Sigmoid colon (tissue), 6 donors: ENCODE measurements at regions not wholly inside any gene's neighbourhood (a gene's known extent, or its start where the extent isn't known, plus 50 kb on each side); places are given as distances from the start of the nearest gene placed in this dataset.

ENCODE experiments used
- DNase-seq: peaks from one replicate; pipeline ENCODE4 v3.0.0-alpha.2; 2019
- H3K27ac ChIP-seq, 4 donors: fragments of 200-600 bp; sonication (generic); one replicate each; pipeline ENCODE4 v1.5.1; 2016 to 2019; ENCODE audit warnings: mild to moderate bottlenecking in 1 of 4
- H3K27me3 ChIP-seq, 3 donors: fragments of 200-600 bp; sonication (generic); one replicate each; pipeline ENCODE4 v1.5.1; 2019; ENCODE audit warnings: mild to moderate bottlenecking in 1 of 3
- H3K36me3 ChIP-seq, 4 donors: fragments of 200-600 bp; sonication (generic); one replicate each; pipeline ENCODE4 v1.5.1; 2016 to 2019
- H3K4me1 ChIP-seq, 4 donors: fragments of 200-600 bp; sonication (generic); one replicate each; pipeline ENCODE4 v1.5.1; 2017 to 2019
- H3K4me3 ChIP-seq, 4 donors: fragments of 200-600 bp; sonication (generic); one replicate each; pipeline ENCODE4 v1.5.1; 2017 to 2019; ENCODE audit warnings: mild to moderate bottlenecking in 2 of 4, moderate library complexity in 1 of 4
- H3K9me3 ChIP-seq, 4 donors: fragments of 200-600 bp in 3 of 4; sonication (generic) in 3 of 4; one replicate each; pipeline versions ENCODE4 v1.5.1 to v1.6.1; 2013 to 2019
- CTCF ChIP-seq, 4 experiments: fragments of 450-650 bp in 3 of 4; fragments of 200-600 bp in 1 of 4; IDR thresholded peaks; one replicate each; pipeline ENCODE4 v1.5.1; 2016 to 2019; ENCODE audit warnings: antibody characterized with exemption in 4 of 4, mild to moderate bottlenecking in 3 of 4, moderate library complexity in 2 of 4
- EP300 ChIP-seq, 4 donors: sonication (generic); formaldehyde crosslinking; IDR thresholded peaks; one replicate each; pipeline ENCODE4 v1.6.1; 2017; ENCODE audit warnings: antibody characterized with exemption in 4 of 4
- POLR2A ChIP-seq, 2 donors: fragments of 450-650 bp; IDR thresholded peaks; one replicate each; pipeline ENCODE4 v1.6.1; 2016; ENCODE audit warnings: antibody characterized with exemption in 2 of 2, mild to moderate bottlenecking in 2 of 2, moderate library complexity in 2 of 2
- POLR2AphosphoS5 ChIP-seq, 4 donors: sonication (generic); formaldehyde crosslinking; IDR thresholded peaks; one replicate each; pipeline ENCODE4 v1.6.1; 2017; ENCODE audit warnings: antibody characterized with exemption in 4 of 4
- WGBS, 2 donors: extraction: QIAGEN DNeasy Blood & Tissue Kit; methylation state at CpG; one replicate each; pipeline ENCODE4 v1.1.7; 2013; 5-methylcytosine and 5-hydroxymethylcytosine counted together
- intact Hi-C: fragments of 100-400 bp; cut with DNase I; formaldehyde crosslinking; loops from one replicate; pipeline ENCODE4 v1.15.1; 2023
- donor health status: healthy with polysubstance abuse.
- donor health status: healthy.

- H3K9me3 ChIP-seq, result no peaks in the 10 kb centered on the region
- no peaks in the 10 kb centered on the region for H3K36me3 ChIP-seq
- intact Hi-C loops, result no loop called here
- TF ChIP-seq POLR2AphosphoS5 (IDR thresholded peaks at IDR 0.05) (no peak), POLR2A (IDR thresholded peaks at IDR 0.05) (no peak), EP300 (IDR thresholded peaks at IDR 0.05) (no peak), CTCF (IDR thresholded peaks at IDR 0.05) (no peak)
- DNase-seq, result no peak
- H3K27ac ChIP-seq, result no peak overlapping the region
- H3K27me3 ChIP-seq, result no peaks in the 10 kb centered on the region
- H3K4me3 ChIP-seq, result no peak overlapping the region
- 33 to 55% methylated on average over 4 of the region's 4 CpGs for WGBS, 2 donors
- no peaks in the 10 kb centered on the region for H3K4me1 ChIP-seq
Measured at GRCh38 chr7:85719981-85720953, 533.4 kb upstream of the SEMA3D start.

GRCh38 chr7:85716353-85716752, 529.5 kb upstream of the SEMA3D start:
- no peaks in the 10 kb centered on the region for H3K9me3 ChIP-seq
- no peak overlapping the region for H3K27ac ChIP-seq
- H3K36me3 ChIP-seq, result no peaks in the 10 kb centered on the region
- WGBS, 2 donors, result 57 to 58% methylated on average over 2 of the region's 2 CpGs
- DNase-seq, result no peak
- intact Hi-C loops, result no loop called here
- no peaks in the 10 kb centered on the region for H3K4me1 ChIP-seq
- H3K4me3 ChIP-seq, result no peak overlapping the region
- TF ChIP-seq POLR2AphosphoS5 (IDR thresholded peaks at IDR 0.05), result no peak
- H3K27me3 ChIP-seq, result no peaks in the 10 kb centered on the region

GRCh38 chr7:85714951-85715350, 528.1 kb upstream of the SEMA3D start:
- H3K9me3 ChIP-seq, result no peaks in the 10 kb centered on the region
- no peaks in the 10 kb centered on the region for H3K4me1 ChIP-seq
- H3K27ac ChIP-seq, result no peak overlapping the region

GRCh38 chr7:85714043-85714578, 527.3 kb upstream of the SEMA3D start:
- Histone ChIP-seq H3K27me3 (no peaks in the 10 kb centered on the region), H3K4me1 (no peaks in the 10 kb centered on the region), H3K4me3 (no peak overlapping the region), H3K9me3 (no peaks in the 10 kb centered on the region), H3K36me3 (no peaks in the 10 kb centered on the region), H3K27ac (no peak overlapping the region)
- TF ChIP-seq CTCF (IDR thresholded peaks at IDR 0.05) (no peak), POLR2AphosphoS5 (IDR thresholded peaks at IDR 0.05) (no peak), EP300 (IDR thresholded peaks at IDR 0.05) (no peak), POLR2A (IDR thresholded peaks at IDR 0.05) (no peak)
- DNase-seq, result no peak
- intact Hi-C loops, result no loop called here
- WGBS, 2 donors, result 84 to 88% methylated on average over 2 of the region's 2 CpGs

More at GRCh38 chr7:85714951-85715350, 528.1 kb upstream of the SEMA3D start:
- H3K4me3 ChIP-seq, result no peak overlapping the region
- WGBS, 2 donors, result 55 to 62% methylated on average over 2 of the region's 2 CpGs
- intact Hi-C loops, result no loop called here
- no peak for DNase-seq
- H3K27me3 ChIP-seq, result no peaks in the 10 kb centered on the region
- TF ChIP-seq POLR2AphosphoS5 (IDR thresholded peaks at IDR 0.05), result no peak
- TF ChIP-seq CTCF (IDR thresholded peaks at IDR 0.05), result no peak
- no peak for TF ChIP-seq POLR2A (IDR thresholded peaks at IDR 0.05)
- no peak for TF ChIP-seq EP300 (IDR thresholded peaks at IDR 0.05)
- no peaks in the 10 kb centered on the region for H3K36me3 ChIP-seq

GRCh38 chr7:85713171-85713570, 526.3 kb upstream of the SEMA3D start:
- no peak for DNase-seq
- no peaks in the 10 kb centered on the region for H3K36me3 ChIP-seq
- H3K4me1 ChIP-seq, result no peaks in the 10 kb centered on the region
- TF ChIP-seq CTCF (IDR thresholded peaks at IDR 0.05), result no peak
- TF ChIP-seq POLR2A (IDR thresholded peaks at IDR 0.05), result no peak
- TF ChIP-seq POLR2AphosphoS5 (IDR thresholded peaks at IDR 0.05), result no peak
- no peak for TF ChIP-seq EP300 (IDR thresholded peaks at IDR 0.05)
- no peak overlapping the region for H3K4me3 ChIP-seq
- H3K9me3 ChIP-seq, result no peaks in the 10 kb centered on the region
- 89 to 93% methylated on average over 1 of the region's 1 CpG for WGBS, 2 donors
- H3K27me3 ChIP-seq, result no peaks in the 10 kb centered on the region
- intact Hi-C loops, result no loop called here
- no peak overlapping the region for H3K27ac ChIP-seq
